Prostate gland (tissue), 2 donors: ENCODE measurements at regions not wholly inside any gene's neighbourhood (a gene's known extent, or its start where the extent isn't known, plus 50 kb on each side); places are given as distances from the start of the nearest gene placed in this dataset.
A peak's percentile ranks its signal among the peaks of the same experiment; 100 is the strongest.

Source experiments
- DNase-seq: peaks from one replicate; pipeline ENCODE4 v3.0.0-alpha.2; 2019; ENCODE audit warnings: low spot score
- H3K27ac ChIP-seq, 2 donors: fragments of 200-600 bp; sonication (generic); 2 replicates each; pipeline ENCODE4 v1.5.1; 2017 to 2019
- H3K27me3 ChIP-seq: fragments of 200-600 bp; sonication (generic); replicated peaks from 2 replicates; pipeline ENCODE4 v1.5.1; 2019; ENCODE audit not compliant: insufficient read depth
- H3K36me3 ChIP-seq, 2 donors: fragments of 200-600 bp; sonication (generic); 1 replicate in 1 of 2; 2 replicates in 1 of 2; pipeline versions ENCODE4 v1.5.1 to v1.8.1; 2017 to 2019
- H3K4me1 ChIP-seq: fragments of 200-600 bp; sonication (generic); replicated peaks from 2 replicates; pipeline ENCODE4 v1.5.1; 2019
- H3K4me3 ChIP-seq, 2 donors: fragments of 200-600 bp; sonication (generic); 2 replicates each; pipeline ENCODE4 v1.5.1; 2017 to 2019
- H3K9me3 ChIP-seq: fragments of 200-600 bp; sonication (generic); 2 replicates; pipeline ENCODE4 v1.5.1; 2017
- CTCF ChIP-seq, 4 experiments: fragments of 200-600 bp in 2 of 4; fragments of 450-650 bp in 2 of 4; sonication (generic) in 2 of 4; IDR thresholded peaks; 1 replicate in 3 of 4; 2 replicates in 1 of 4; pipeline ENCODE4 v1.5.1; 2016 to 2019; ENCODE audit warnings: antibody characterized with exemption in 4 of 4, mild to moderate bottlenecking in 2 of 4, moderate library complexity in 2 of 4
- POLR2A ChIP-seq: fragments of 450-650 bp; IDR thresholded peaks from one replicate; pipeline ENCODE4 v1.6.1; 2016; ENCODE audit warnings: antibody characterized with exemption, mild to moderate bottlenecking
- POLR2AphosphoS5 ChIP-seq: sonication (generic); formaldehyde crosslinking; IDR thresholded peaks from one replicate; pipeline ENCODE4 v1.6.1; 2017; ENCODE audit warnings: antibody characterized with exemption
- WGBS: methylation state at CpG from one replicate; pipeline ENCODE4 v1.1.5; 2018; 5-methylcytosine and 5-hydroxymethylcytosine counted together
- intact Hi-C: fragments of 100-400 bp; cut with DNase I; formaldehyde crosslinking; loops from one replicate; pipeline ENCODE4 v1.14.2; 2022

GRCh38 chr2:200746301-200746700 is 65.4 kb upstream of the BZW1 start:
- H3K4me1 ChIP-seq = peaks cover 28% of the 10 kb centered on the region
- no peaks in the 10 kb centered on the region for H3K9me3 ChIP-seq
- no peaks in the 10 kb centered on the region for H3K36me3 ChIP-seq
- 60% methylated on average over 7 of the region's 7 CpGs for WGBS
- intact Hi-C loops = no loop called here
- peak overlapping the region; percentile 75 to 77 for H3K27ac ChIP-seq
- TF ChIP-seq POLR2AphosphoS5 (peak; percentile 11), POLR2A (no peak)
- DNase-seq = no peak
- no peaks in the 10 kb centered on the region for H3K27me3 ChIP-seq
- no peak overlapping the region for H3K4me3 ChIP-seq

- Histone ChIP-seq H3K27ac (peak overlapping the region; percentile 75 to 77), H3K4me1 (peaks cover 19% of the 10 kb centered on the region), H3K36me3 (no peaks in the 10 kb centered on the region), H3K4me3 (no peak overlapping the region), H3K27me3 (no peaks in the 10 kb centered on the region), H3K9me3 (no peaks in the 10 kb centered on the region)
- TF ChIP-seq CTCF (IDR thresholded peaks at IDR 0.05) (no peak), POLR2AphosphoS5 (peak; percentile 60)
- WGBS = 12% methylated on average over 16 of the region's 16 CpGs
- DNase-seq = peak; percentile 71
- intact Hi-C loops = no loop called here
Measured at GRCh38 chr2:200747668-200748618, 63.8 kb upstream of the BZW1 start.

GRCh38 chr2:200748779-200749178 is 62.9 kb upstream of the BZW1 start:
- H3K27ac ChIP-seq = peak overlapping the region; percentile 75 to 77
- no peaks in the 10 kb centered on the region for H3K27me3 ChIP-seq
- 93% methylated on average over 4 of the region's 4 CpGs for WGBS
- no peaks in the 10 kb centered on the region for H3K36me3 ChIP-seq
- no peaks in the 10 kb centered on the region for H3K9me3 ChIP-seq
- no peak overlapping the region for H3K4me3 ChIP-seq
- intact Hi-C loops = no loop called here
- peaks cover 19% of the 10 kb centered on the region for H3K4me1 ChIP-seq
- no peak for DNase-seq
- TF ChIP-seq POLR2AphosphoS5 (no peak), POLR2A (no peak), CTCF (IDR thresholded peaks at IDR 0.05) (no peak)

- TF ChIP-seq POLR2AphosphoS5 (no peak), POLR2A (no peak), CTCF (IDR thresholded peaks at IDR 0.05) (no peak)
- Histone ChIP-seq H3K36me3 (no peaks in the 10 kb centered on the region), H3K9me3 (no peaks in the 10 kb centered on the region), H3K4me1 (peaks cover 19% of the 10 kb centered on the region), H3K27ac (peak overlapping the region in 1 of 2 donors; percentile 77), H3K27me3 (no peaks in the 10 kb centered on the region), H3K4me3 (no peak overlapping the region)
- 94% methylated on average over 4 of the region's 4 CpGs for WGBS
- no peak for DNase-seq
- intact Hi-C loops = no loop called here
Measured at GRCh38 chr2:200749631-200750322, 61.9 kb upstream of the BZW1 start.

- H3K4me3 ChIP-seq = no peak overlapping the region
- no peak for TF ChIP-seq CTCF (IDR thresholded peaks at IDR 0.05)
- no peak for TF ChIP-seq POLR2AphosphoS5
- no peak for TF ChIP-seq POLR2A
- 80% methylated on average over 6 of the region's 6 CpGs for WGBS
- no peak for DNase-seq
- no peaks in the 10 kb centered on the region for H3K36me3 ChIP-seq
- peaks cover 18% of the 10 kb centered on the region for H3K4me1 ChIP-seq
- no peaks in the 10 kb centered on the region for H3K9me3 ChIP-seq
- no peaks in the 10 kb centered on the region for H3K27me3 ChIP-seq
- intact Hi-C loops = no loop called here
- no peak overlapping the region for H3K27ac ChIP-seq
Measured at GRCh38 chr2:200750323-200750910, 61.3 kb upstream of the BZW1 start.
